Mammary epithelial cell (primary cell): ENCODE measurements at regions not wholly inside any gene's neighbourhood (a gene's known extent, or its start where the extent isn't known, plus 50 kb on each side); places are given as distances from the start of the nearest gene placed in this dataset.

Experiments used
- EZH2 ChIP-seq: IDR thresholded peaks from 2 replicates; pipeline ENCODE4 v1.6.1; 2012; ENCODE audit warnings: low read length, inconsistent platforms, borderline replicate concordance
- TF ChIP-seq, protein P1 (sequence below), 2 donors: IDR thresholded peaks in 1 of 2; conservative IDR thresholded peaks in 1 of 2; 2 replicates each; pipeline ENCODE4 v1.5.1; 2011 to 2012; ENCODE audit warnings: inconsistent platforms in 2 of 2, low read length in 2 of 2, mild to moderate bottlenecking in 2 of 2, control low read depth in 1 of 2, low read depth in 1 of 2; ENCODE audit not compliant: insufficient read depth in 1 of 2; ENCODE audit errors: extremely low read depth in 1 of 2

DNA sequence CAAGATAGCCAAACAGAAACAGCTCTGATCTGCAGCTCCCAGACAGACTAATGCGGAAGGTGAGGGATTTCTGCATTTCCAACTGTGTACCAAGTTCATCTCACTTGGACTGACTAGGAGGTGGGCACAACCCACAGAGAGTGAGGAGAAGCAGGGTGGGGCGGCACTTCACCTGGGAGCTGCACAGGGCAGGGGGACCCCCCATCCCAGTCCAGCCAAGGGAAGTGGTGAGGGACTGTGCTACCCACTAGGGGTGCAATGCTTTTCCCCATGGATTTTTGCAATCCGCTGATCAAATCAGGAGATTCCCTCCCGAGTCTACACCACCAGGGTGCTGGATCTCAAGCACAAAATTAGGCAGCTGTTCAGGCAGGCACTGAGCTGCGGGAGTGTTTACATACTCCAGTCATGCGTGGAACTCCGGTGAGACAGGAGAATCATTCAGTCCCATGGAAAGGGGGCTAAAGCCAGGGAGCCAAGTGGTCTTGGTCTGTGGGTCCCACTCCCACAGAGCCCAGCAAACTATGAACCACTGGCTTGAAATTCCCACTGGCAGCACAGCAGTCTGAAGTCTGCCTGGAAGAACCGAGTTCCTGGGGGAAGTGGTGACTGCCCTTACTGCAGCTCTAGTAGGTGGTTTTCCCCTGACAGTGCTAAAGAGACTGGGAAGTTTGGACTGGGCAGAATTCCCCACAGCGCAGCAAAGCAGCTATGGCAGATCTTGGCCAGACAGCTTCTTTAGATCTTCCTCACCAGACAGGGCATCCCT, 85.1 kb upstream of the UFM1 start:
- no peak for TF ChIP-seq EZH2
- TF ChIP-seq, protein P1, sequence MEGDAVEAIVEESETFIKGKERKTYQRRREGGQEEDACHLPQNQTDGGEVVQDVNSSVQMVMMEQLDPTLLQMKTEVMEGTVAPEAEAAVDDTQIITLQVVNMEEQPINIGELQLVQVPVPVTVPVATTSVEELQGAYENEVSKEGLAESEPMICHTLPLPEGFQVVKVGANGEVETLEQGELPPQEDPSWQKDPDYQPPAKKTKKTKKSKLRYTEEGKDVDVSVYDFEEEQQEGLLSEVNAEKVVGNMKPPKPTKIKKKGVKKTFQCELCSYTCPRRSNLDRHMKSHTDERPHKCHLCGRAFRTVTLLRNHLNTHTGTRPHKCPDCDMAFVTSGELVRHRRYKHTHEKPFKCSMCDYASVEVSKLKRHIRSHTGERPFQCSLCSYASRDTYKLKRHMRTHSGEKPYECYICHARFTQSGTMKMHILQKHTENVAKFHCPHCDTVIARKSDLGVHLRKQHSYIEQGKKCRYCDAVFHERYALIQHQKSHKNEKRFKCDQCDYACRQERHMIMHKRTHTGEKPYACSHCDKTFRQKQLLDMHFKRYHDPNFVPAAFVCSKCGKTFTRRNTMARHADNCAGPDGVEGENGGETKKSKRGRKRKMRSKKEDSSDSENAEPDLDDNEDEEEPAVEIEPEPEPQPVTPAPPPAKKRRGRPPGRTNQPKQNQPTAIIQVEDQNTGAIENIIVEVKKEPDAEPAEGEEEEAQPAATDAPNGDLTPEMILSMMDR (conservative IDR thresholded peaks at IDR 0.05 in 1 of 2, IDR thresholded peaks at IDR 0.05 in 1 of 2; ENCODE audit: extremely low read depth in 1 of 2, insufficient read depth in 1 of 2, low read depth in 1 of 2, low read length in 2 of 2) = no peak
